HCT116 (cell line): ENCODE measurements at regions not wholly inside any gene's neighbourhood (a gene's known extent, or its start where the extent isn't known, plus 50 kb on each side); places are given as distances from the start of the nearest gene placed in this dataset.

ENCODE experiments used
- ATAC-seq: fragments of 200-7000 bp; cut with Tn5 transposase; 2 replicates; pipeline ENCODE4 v1.9.1; 2020; ENCODE audit warnings: mild to moderate bottlenecking, moderate library complexity
- BruUV-seq: library from RNA; stranded (reverse); fragments of 400-500 nt; replicated peaks from 2 replicates; lab custom pipeline; 2021; lab: Mats Ljungman, UMichigan
- CTCF ChIA-PET: fragments of 300-600 bp; sonication (Branson Sonifier 250); formaldehyde crosslinking; loops from one replicate; lab custom pipeline; 2021; ENCODE audit warnings: antibody characterized with exemption; lab: Charles Lee
- POLR2A ChIA-PET: fragments of 300-600, 350-600 bp; sonication (Branson Sonifier 250); formaldehyde crosslinking; loops from one replicate; lab custom pipeline; 2021; ENCODE audit warnings: antibody characterized with exemption; lab: Charles Lee
- RAD21 ChIA-PET, 2 experiments: fragments of 300-600 bp; sonication (Branson Sonifier 250); formaldehyde crosslinking; loops; one replicate each; lab custom pipeline; 2023; ENCODE audit warnings: low total read pairs in 2 of 2; ENCODE audit not compliant: uncharacterized antibody in 2 of 2, unreplicated experiment in 2 of 2, low non-redundant PET in 1 of 2; lab: Charles Lee
- DNase-seq: peaks from one replicate; pipeline ENCODE4 v3.0.0-alpha.2; 2010; ENCODE audit warnings: low read depth, low spot score
- H2AFZ ChIP-seq: fragments of 200-600 bp; shearing (Covaris generic), sonication (generic); 2 replicates; pipeline ENCODE4 v1.6.1; 2017; ENCODE audit warnings: low read depth, mixed run types, mixed read lengths, antibody characterized with exemption, low read length; ENCODE audit not compliant: poor library complexity, severe bottlenecking
- H3K27ac ChIP-seq: 2 replicates; pipeline ENCODE4 v1.5.1; 2012; ENCODE audit warnings: low read depth, low read length
- H3K27me3 ChIP-seq: fragments of 200-600 bp; sonication (generic); 2 replicates; pipeline ENCODE4 v1.6.1; 2016; ENCODE audit warnings: mixed run types, low read length, mixed read lengths; ENCODE audit not compliant: insufficient read depth
- H3K36me3 ChIP-seq, 2 experiments: fragments of 200-500 bp in 1 of 2; fragments of 200-600 bp in 1 of 2; sonication (Bioruptor generic) in 1 of 2; sonication (generic) in 1 of 2; 2 replicates each; pipeline versions ENCODE4 v1.5.1 to v1.6.1; 2014 to 2016; ENCODE audit warnings: low read length in 2 of 2, inconsistent platforms in 1 of 2, mixed read lengths in 1 of 2, mixed run types in 1 of 2; ENCODE audit not compliant: insufficient read depth in 2 of 2, control insufficient read depth in 1 of 2
- H3K4me1 ChIP-seq, 2 experiments: fragments of 200-600 bp in 1 of 2; sonication (generic) in 1 of 2; 2 replicates each; pipeline versions ENCODE4 v1.5.1 to v1.6.1; 2012 to 2017; ENCODE audit warnings: low read length in 2 of 2, inconsistent platforms in 1 of 2, mild to moderate bottlenecking in 1 of 2, mixed read lengths in 1 of 2, mixed run types in 1 of 2, moderate library complexity in 1 of 2; ENCODE audit not compliant: insufficient read depth in 2 of 2, control insufficient read depth in 1 of 2
- H3K4me2 ChIP-seq: fragments of 200-600 bp; sonication (generic); 2 replicates; pipeline ENCODE4 v1.6.1; 2017; ENCODE audit warnings: mixed run types, low read length, mixed read lengths
- H3K4me3 ChIP-seq, 2 experiments: fragments of 200-600 bp in 1 of 2; sonication (generic) in 1 of 2; replicated peaks in 1 of 2; 2 replicates each; pipeline ENCODE4 v1.5.1; 2011 to 2016; ENCODE audit warnings: low read length in 2 of 2, control low read depth in 1 of 2, low read depth in 1 of 2, mild to moderate bottlenecking in 1 of 2, mixed read lengths in 1 of 2, mixed run types in 1 of 2
- H3K79me2 ChIP-seq: fragments of 200-600 bp; sonication (generic); 2 replicates; pipeline ENCODE4 v1.6.1; 2017; ENCODE audit warnings: mild to moderate bottlenecking, mixed run types, low read length, moderate library complexity, mixed read lengths; ENCODE audit not compliant: insufficient read depth
- H3K9ac ChIP-seq: fragments of 200-600 bp; sonication (generic); 2 replicates; pipeline ENCODE4 v1.6.1; 2016; ENCODE audit warnings: low read length, mixed read lengths
- H3K9me2 ChIP-seq: fragments of 200-600 bp; sonication (generic), shearing (Covaris generic); 2 replicates; pipeline ENCODE4 v1.6.1; 2017; ENCODE audit warnings: mixed run types, mild to moderate bottlenecking, moderate library complexity; ENCODE audit not compliant: insufficient read depth
- H3K9me3 ChIP-seq, 2 experiments: fragments of 200-500 bp in 1 of 2; fragments of 200-600 bp in 1 of 2; sonication (Bioruptor generic) in 1 of 2; sonication (generic) in 1 of 2; 2 replicates each; pipeline ENCODE4 v1.6.1; 2014 to 2017; ENCODE audit warnings: low read length in 2 of 2, mixed read lengths in 2 of 2, inconsistent platforms in 1 of 2, low read depth in 1 of 2, mild to moderate bottlenecking in 1 of 2, mixed run types in 1 of 2, moderate library complexity in 1 of 2; ENCODE audit not compliant: control insufficient read depth in 1 of 2, insufficient read depth in 1 of 2
- H4K20me1 ChIP-seq: fragments of 200-600 bp; sonication (generic), shearing (Covaris generic); 2 replicates; pipeline ENCODE4 v1.6.1; 2017; ENCODE audit warnings: mixed run types, mild to moderate bottlenecking, moderate library complexity; ENCODE audit not compliant: insufficient read depth
- CBX3 ChIP-seq: IDR thresholded peaks from 2 replicates; pipeline ENCODE4 v1.6.1; 2012; ENCODE audit warnings: low read depth
- CEBPB ChIP-seq: IDR thresholded peaks from 2 replicates; pipeline ENCODE4 v1.6.1; 2012; ENCODE audit warnings: low read depth
- EGR1 ChIP-seq: IDR thresholded peaks from 2 replicates; pipeline ENCODE4 v1.6.1; 2012; ENCODE audit warnings: low read depth
- ELF1 ChIP-seq: IDR thresholded peaks from 2 replicates; pipeline ENCODE4 v1.6.1; 2012; ENCODE audit warnings: low read depth, borderline replicate concordance
- EZH2 ChIP-seq: fragments of 200-600 bp; sonication (generic); IDR thresholded peaks from 2 replicates; pipeline ENCODE4 v1.6.1; 2017; ENCODE audit warnings: antibody characterized with exemption, mixed run types
- FOSL1 ChIP-seq: IDR thresholded peaks from 2 replicates; pipeline ENCODE4 v1.6.1; 2012; ENCODE audit warnings: low read depth
- JUND ChIP-seq: IDR thresholded peaks from 2 replicates; pipeline ENCODE4 v1.6.1; 2012
- POLR2A ChIP-seq: IDR thresholded peaks from 2 replicates; pipeline ENCODE4 v1.7.0; 2011; ENCODE audit warnings: borderline replicate concordance; ENCODE audit not compliant: insufficient read depth, insufficient read length; ENCODE audit errors: extremely low read depth
- POLR2AphosphoS5 ChIP-seq: IDR thresholded peaks from 2 replicates; pipeline ENCODE4 v1.6.1; 2011; ENCODE audit warnings: mild to moderate bottlenecking, low read depth, low read length, moderate library complexity
- RAD21 ChIP-seq: IDR thresholded peaks from 2 replicates; pipeline ENCODE4 v1.6.1; 2012; ENCODE audit warnings: low read depth, mild to moderate bottlenecking
- SIN3A ChIP-seq: IDR thresholded peaks from 2 replicates; pipeline ENCODE4 v1.6.1; 2012; ENCODE audit warnings: low read depth
- SP1 ChIP-seq: IDR thresholded peaks from 2 replicates; pipeline ENCODE4 v1.6.1; 2012; ENCODE audit warnings: low read depth
- SRF ChIP-seq: IDR thresholded peaks from 2 replicates; pipeline ENCODE4 v1.6.1; 2012; ENCODE audit warnings: low read depth
- TCF7L2 ChIP-seq: IDR thresholded peaks from 2 replicates; pipeline ENCODE4 v1.7.0; 2011; ENCODE audit warnings: borderline replicate concordance, inconsistent platforms; ENCODE audit not compliant: insufficient read depth, insufficient read length; ENCODE audit errors: extremely low read depth
- YY1 ChIP-seq: IDR thresholded peaks from 2 replicates; pipeline ENCODE4 v1.6.1; 2011; ENCODE audit warnings: low read length, low read depth, moderate library complexity, mild to moderate bottlenecking; ENCODE audit not compliant: insufficient replicate concordance; ENCODE audit errors: extremely low read depth
- ZFX ChIP-seq: fragments of 450-650 bp; IDR thresholded peaks from 2 replicates; pipeline ENCODE4 v1.6.1; 2017
- ZNF274 ChIP-seq: fragments of 200-500 bp; sonication (Bioruptor generic); IDR thresholded peaks from 2 replicates; pipeline ENCODE4 v1.6.1; 2014; ENCODE audit warnings: mild to moderate bottlenecking, low read depth, low read length, inconsistent platforms
- intact Hi-C: fragments of 100-400 bp; cut with micrococcal nuclease; formaldehyde crosslinking; loops from 2 replicates; pipeline ENCODE4 v1.10.0; 2022
- TF ChIP-seq, protein P1 (sequence below): IDR thresholded peaks from 2 replicates; pipeline ENCODE4 v1.6.1; 2012
- TF ChIP-seq, protein P2 (sequence below): IDR thresholded peaks from 2 replicates; pipeline ENCODE4 v1.6.1; 2012
- TF ChIP-seq, protein P3 (sequence below), 3 experiments: fragments of 200-600 bp in 1 of 3; sonication (generic) in 1 of 3; IDR thresholded peaks in 2 of 3; conservative IDR thresholded peaks in 1 of 3; 2 replicates each; pipeline ENCODE4 v1.5.1; 2012 to 2017; ENCODE audit warnings: low read depth in 2 of 3, low read length in 2 of 3, antibody characterized with exemption in 1 of 3, borderline replicate concordance in 1 of 3, control low read depth in 1 of 3, mild to moderate bottlenecking in 1 of 3, mixed read lengths in 1 of 3, mixed run types in 1 of 3, moderate library complexity in 1 of 3; ENCODE audit not compliant: insufficient read depth in 1 of 3

DNA sequence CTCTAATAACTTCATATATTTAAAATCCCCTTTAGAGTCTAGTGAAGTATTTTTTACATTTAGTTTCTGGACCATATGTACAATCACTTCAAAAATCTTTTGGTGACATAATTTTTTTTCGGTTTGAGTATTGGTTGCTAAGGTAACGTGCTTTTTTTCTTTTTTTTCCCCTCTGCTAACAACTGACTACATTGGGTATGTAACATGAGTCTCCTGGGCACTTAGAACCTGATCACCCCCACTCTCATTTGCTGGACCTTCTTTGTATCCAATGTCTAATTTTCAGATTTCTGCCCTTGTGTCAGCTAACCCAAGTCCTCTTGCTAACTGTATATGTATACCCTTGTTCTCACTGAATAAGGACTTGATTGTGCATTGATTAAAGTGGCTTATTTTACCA, 592.9 kb upstream of the FLRT2 start:
- Histone ChIP-seq H4K20me1 (no peaks in the 10 kb centered on the region; the same call in 1 of the 2 replicates), H3K4me3 (no peak overlapping the region), H3K4me1 (no peaks in the 10 kb centered on the region), H3K9me2 (no peaks in the 10 kb centered on the region), H3K79me2 (no peaks in the 10 kb centered on the region), H3K27ac (no peak overlapping the region), H3K36me3 (no peaks in the 10 kb centered on the region)
- ATAC-seq: no peak
- intact Hi-C loops: no loop called here
- TF ChIP-seq JUND (no peak), EZH2 (no peak), ZNF274 (no peak), FOSL1 (no peak), SIN3A (no peak), ZFX (no peak), SP1 (no peak), EGR1 (no peak), TCF7L2 (no peak)
- TF ChIP-seq, protein P1, sequence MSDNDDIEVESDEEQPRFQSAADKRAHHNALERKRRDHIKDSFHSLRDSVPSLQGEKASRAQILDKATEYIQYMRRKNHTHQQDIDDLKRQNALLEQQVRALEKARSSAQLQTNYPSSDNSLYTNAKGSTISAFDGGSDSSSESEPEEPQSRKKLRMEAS: no peak
- TF ChIP-seq, protein P2, sequence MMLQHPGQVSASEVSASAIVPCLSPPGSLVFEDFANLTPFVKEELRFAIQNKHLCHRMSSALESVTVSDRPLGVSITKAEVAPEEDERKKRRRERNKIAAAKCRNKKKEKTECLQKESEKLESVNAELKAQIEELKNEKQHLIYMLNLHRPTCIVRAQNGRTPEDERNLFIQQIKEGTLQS: no peak
- TF ChIP-seq, all 23 proteins: peak for 0
- Histone ChIP-seq H2AFZ (no peak overlapping the region), H3K9me3 (peaks cover 0 to 6% of the 10 kb centered on the region in 2 experiments; a peak in 2 of 4 replicates), H3K9ac (no peak overlapping the region), H3K27me3 (no peaks in the 10 kb centered on the region), H3K4me2 (no peak overlapping the region)
- ChIA-PET CTCF (no interaction called here), RAD21 (no interaction called here), POLR2A (no interaction called here)
- BruUV-seq: no TSS peak
- no peak for DNase-seq

DNA sequence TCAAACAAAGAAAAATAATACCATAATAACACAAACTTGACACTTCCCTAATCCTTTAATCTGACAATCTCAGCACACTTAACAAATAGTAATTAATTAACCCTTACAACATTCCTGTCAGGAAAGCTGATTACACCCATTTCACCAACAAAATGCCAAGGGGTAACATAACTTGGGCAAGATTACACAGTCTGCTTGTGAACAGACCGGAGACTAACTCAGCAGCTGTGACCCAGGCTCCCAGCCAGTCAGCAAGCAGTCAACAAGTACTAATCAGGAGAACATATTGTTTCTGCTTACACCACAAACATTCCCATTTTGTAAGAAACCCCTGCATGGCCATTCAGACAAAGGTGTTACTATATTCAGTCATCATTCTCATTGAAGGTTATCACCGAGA, 592.5 kb upstream of the FLRT2 start:
- Histone ChIP-seq H3K27ac (no peak overlapping the region), H3K9me2 (no peaks in the 10 kb centered on the region), H2AFZ (no peak overlapping the region), H3K9me3 (peaks cover 0 to 6% of the 10 kb centered on the region in 2 experiments; a peak in 2 of 4 replicates), H3K4me2 (no peak overlapping the region), H3K4me1 (no peaks in the 10 kb centered on the region), H3K36me3 (no peaks in the 10 kb centered on the region), H3K79me2 (no peaks in the 10 kb centered on the region), H3K27me3 (no peaks in the 10 kb centered on the region), H4K20me1 (no peaks in the 10 kb centered on the region; the same call in 1 of the 2 replicates), H3K9ac (no peak overlapping the region), H3K4me3 (no peak overlapping the region)
- ChIA-PET POLR2A (no interaction called here), CTCF (no interaction called here), RAD21 (no interaction called here)
- DNase-seq (no peak), ATAC-seq (no peak)
- BruUV-seq: no TSS peak
- intact Hi-C loops: no loop called here
- TF ChIP-seq ZFX: no peak
- no peak for TF ChIP-seq JUND
- no peak for TF ChIP-seq CEBPB
- TF ChIP-seq, protein P1: no peak
- no peak for TF ChIP-seq POLR2A
- TF ChIP-seq SRF: no peak
- TF ChIP-seq, protein P3, sequence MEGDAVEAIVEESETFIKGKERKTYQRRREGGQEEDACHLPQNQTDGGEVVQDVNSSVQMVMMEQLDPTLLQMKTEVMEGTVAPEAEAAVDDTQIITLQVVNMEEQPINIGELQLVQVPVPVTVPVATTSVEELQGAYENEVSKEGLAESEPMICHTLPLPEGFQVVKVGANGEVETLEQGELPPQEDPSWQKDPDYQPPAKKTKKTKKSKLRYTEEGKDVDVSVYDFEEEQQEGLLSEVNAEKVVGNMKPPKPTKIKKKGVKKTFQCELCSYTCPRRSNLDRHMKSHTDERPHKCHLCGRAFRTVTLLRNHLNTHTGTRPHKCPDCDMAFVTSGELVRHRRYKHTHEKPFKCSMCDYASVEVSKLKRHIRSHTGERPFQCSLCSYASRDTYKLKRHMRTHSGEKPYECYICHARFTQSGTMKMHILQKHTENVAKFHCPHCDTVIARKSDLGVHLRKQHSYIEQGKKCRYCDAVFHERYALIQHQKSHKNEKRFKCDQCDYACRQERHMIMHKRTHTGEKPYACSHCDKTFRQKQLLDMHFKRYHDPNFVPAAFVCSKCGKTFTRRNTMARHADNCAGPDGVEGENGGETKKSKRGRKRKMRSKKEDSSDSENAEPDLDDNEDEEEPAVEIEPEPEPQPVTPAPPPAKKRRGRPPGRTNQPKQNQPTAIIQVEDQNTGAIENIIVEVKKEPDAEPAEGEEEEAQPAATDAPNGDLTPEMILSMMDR (IDR thresholded peaks at IDR 0.05 in 2 of 3, conservative IDR thresholded peaks at IDR 0.05 in 1 of 3; ENCODE audit: borderline replicate concordance in 1 of 3, insufficient read depth in 1 of 3, low read depth in 2 of 3, low read length in 2 of 3): no peak
- TF ChIP-seq ZNF274: no peak
- no peak for TF ChIP-seq ELF1
- TF ChIP-seq FOSL1: no peak
- TF ChIP-seq, protein P2: no peak
- TF ChIP-seq RAD21: no peak
- no peak for TF ChIP-seq EGR1
- no peak for TF ChIP-seq YY1
- no peak for TF ChIP-seq SIN3A
- no peak for TF ChIP-seq POLR2AphosphoS5
- TF ChIP-seq TCF7L2: no peak
- TF ChIP-seq CBX3: no peak
